Left cardiac atrium (tissue), 4 donors: ENCODE measurements at regions not wholly inside any gene's neighbourhood (a gene's known extent, or its start where the extent isn't known, plus 50 kb on each side); places are given as distances from the start of the nearest gene placed in this dataset.
"Not testable (repeated sequence)": the region's sequence is repeated elsewhere in the genome, so short reads cannot be mapped to it uniquely, and the experiment has no call there.

Source experiments
- ATAC-seq, 2 donors: fragments of 200-7000 bp; cut with Tn5 transposase; one replicate each; pipeline ENCODE4 v1.9.1; 2020; ENCODE audit warnings: mild to moderate bottlenecking in 2 of 2, moderate library complexity in 2 of 2
- DNase-seq: peaks from one replicate; pipeline ENCODE4 v3.0.0-alpha.2; 2020
- intact Hi-C, 2 donors: fragments of 100-400 bp; cut with DNase I; formaldehyde crosslinking; loops; one replicate each; pipeline versions ENCODE4 v1.14.1 to v1.15.1; 2022 to 2023
- donor health status: DM: no; HTN: yes; CAD: no.
- donor health status: DM: no; HTN: yes; CAD: no; lungs with severe emphysema.
- donor health status: DM: yes; HTN: yes; CAD: no.
- donor health status: Dilated cardiomyopathy.

DNA sequence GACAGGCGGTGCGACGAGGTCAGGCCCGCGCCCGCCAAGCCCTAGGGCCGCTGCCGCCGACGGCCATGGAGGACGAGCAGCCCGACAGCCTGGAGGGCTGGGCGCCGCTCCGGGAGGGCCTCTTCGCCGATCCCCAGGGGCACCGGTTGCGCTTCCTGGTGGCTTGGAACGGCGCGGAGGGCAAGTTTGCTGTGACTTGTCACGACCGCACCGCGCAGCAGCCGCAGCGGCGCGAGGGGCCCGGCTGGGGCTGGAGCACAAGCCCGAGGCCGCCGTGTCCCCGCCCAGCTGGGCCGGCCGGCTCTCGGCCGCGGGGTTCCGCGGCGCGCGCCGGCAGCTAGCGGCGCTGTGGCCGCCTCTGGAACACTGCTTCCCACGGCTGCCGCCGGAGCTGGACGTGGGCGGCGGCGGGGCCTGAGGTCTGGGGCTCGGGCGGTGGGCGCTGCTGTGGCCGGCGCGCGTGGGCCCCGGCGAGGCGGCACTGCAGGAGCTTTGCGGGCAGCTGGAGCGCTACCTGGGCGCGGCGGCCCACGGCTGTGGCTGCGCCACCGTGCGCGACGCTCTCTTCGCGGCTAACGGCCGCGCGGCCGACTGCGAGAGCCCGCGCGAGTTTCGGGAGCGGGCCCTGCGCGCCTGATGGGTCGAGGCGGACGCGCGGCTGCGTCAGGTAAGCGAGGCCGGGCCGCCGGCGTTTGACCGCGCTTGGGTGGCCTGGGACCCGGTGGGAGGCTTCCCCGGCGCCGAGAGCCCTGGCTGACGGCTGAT lies 122.0 kb upstream of the NIPA1 start:
- DNase-seq: peak; percentile 54
- ATAC-seq: peak; percentile 99 to 100

DNA sequence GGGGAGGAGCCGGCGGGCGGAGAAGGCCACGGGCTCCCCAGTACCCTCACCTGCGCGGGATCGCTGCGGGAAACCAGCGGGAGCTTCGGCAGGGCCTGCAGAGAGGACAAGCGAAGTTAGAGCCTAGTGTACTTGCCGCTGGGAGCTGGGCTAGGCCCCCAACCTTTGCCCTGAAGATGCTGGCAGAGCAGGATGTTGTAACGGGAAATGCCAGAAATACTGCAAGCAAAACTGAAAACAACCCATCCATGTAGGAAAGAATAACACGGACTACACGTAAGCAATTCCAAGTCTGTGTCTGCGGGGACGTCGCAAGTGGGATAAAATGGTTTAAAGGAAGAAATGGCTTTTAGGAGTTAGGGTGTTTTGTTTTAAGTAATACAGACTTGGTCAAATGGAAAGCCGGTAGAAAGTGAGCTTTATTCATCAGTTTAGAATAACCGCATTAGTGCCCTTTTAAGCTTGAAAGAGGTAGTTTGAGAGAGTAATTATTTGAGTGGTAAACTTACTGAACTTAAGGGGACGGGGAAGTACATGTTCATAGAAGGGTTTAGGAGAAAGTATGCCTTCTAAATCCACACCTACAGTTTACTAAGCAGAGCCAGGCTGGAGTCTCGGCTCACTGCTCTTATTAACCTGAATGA lies 121.3 kb upstream of the NIPA1 start:
- intact Hi-C loops, DNase-seq: not testable (repeated sequence)
- peak in 1 of 2 donors; percentile 24 for ATAC-seq

More for the DNA sequence above, 122.0 kb upstream of the NIPA1 start:
- intact Hi-C loops: not testable (repeated sequence)

DNA sequence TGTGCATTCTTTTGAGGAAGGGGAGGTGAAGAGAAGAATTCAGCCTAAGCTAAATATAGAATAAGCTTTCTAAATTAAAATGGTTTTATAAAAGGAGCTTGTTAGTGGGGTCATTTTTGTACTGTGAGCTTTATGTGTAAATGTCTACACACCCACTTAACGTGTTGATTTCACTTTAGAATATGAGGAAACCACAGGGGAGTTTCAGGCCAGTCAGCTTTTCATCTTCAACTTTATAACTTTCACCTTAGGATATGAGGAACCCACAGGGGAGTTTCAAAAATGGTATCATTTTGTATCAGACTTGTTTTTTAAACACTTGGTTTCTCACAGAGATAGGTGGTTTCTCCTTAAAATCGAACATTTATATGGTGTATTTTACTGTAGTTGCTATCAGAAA lies 120.7 kb upstream of the NIPA1 start:
- intact Hi-C loops, DNase-seq, ATAC-seq: not testable (repeated sequence)

DNA sequence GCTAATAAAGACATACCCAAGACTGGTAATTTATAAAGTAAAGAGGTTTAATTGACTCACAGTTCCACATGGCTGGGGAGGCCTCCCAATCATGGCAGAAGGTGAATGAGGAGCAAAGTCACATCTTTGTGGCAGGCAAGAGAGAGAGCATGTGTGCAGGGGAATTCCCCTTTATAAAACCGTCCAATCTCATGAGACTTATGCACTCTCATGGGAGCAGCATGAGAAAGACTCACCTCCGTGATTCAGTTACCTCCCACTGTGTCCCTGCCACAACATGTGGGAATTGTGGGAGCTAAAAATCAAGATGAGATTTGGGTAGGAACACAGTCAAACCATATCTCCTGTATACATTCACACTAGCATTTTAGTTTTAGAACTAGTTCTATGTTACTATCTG lies 101.7 kb upstream of the NIPA1 start:
- ATAC-seq, intact Hi-C loops: not testable (repeated sequence)

DNA sequence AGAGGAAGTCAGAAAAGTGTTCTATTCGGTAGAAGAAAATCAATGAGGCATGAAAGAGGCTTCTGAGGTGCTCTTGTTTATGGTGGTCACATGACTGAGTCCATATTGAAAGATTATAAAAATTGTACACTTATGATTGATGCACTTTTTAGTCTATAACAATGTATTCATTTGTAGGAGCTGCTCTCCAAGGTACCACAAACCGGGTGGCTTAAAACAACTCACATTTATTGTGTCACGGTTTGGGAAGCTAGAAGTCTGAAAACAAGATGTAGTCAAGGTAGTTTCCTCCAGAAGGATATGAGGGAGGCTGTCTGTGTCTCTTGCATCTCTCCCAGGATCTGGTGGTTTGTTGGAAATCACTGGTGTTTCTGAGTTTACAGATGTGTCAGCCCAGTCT lies 86.6 kb upstream of the NIPA1 start:
- ATAC-seq, intact Hi-C loops: not testable (repeated sequence)

More for the DNA sequence above, 101.7 kb upstream of the NIPA1 start:
- DNase-seq: not testable (repeated sequence)

DNA sequence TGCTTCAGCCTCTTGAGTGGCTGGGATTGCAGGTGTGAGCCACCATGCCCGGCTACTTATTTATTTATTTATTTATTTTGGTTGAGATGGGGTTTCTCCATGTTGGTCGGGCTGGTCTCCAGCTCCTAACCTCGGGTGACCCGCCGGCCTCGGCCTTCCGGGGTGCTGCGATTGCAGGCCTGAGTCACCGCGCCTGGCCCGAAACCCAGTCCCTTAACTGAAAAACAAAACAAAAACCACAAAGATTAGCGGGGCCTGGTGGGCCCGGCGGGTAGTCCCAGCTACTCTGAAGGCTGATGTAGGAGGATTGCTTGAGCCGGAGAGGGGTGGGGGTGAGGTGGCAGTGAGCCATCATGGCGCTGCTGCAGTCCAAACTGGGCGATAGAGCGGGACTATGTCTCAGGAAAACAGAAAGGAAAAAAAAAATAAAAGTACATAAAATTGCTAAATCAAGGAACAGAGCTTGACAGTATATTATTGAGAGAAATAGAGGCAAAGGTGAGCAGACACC lies 75.6 kb upstream of the NIPA1 start:
- DNase-seq, ATAC-seq, intact Hi-C loops: not testable (repeated sequence)

More for the DNA sequence above, 86.6 kb upstream of the NIPA1 start:
- not testable (repeated sequence) for DNase-seq

DNA sequence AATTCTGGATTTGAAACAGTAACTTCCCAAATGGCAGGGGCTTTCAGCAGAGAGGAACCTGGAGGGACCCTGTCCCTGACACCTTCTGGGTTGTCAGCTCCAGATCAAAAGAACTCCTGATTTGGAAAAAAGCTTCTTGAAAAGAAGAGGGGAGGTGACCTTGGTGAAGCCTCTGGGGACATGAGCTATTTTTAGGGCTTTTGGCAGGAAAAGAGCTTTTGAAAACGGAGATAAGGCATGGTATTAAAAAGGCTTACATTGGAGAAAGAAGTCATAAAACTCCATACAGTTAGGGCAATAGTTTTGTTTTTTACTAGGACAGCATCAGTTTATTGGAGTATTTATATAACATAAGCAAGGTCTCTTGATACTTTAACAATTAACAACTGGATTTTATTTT lies 72.5 kb upstream of the NIPA1 start:
- intact Hi-C loops, DNase-seq: not testable (repeated sequence)
- peak; percentile 22 to 55 for ATAC-seq

DNA sequence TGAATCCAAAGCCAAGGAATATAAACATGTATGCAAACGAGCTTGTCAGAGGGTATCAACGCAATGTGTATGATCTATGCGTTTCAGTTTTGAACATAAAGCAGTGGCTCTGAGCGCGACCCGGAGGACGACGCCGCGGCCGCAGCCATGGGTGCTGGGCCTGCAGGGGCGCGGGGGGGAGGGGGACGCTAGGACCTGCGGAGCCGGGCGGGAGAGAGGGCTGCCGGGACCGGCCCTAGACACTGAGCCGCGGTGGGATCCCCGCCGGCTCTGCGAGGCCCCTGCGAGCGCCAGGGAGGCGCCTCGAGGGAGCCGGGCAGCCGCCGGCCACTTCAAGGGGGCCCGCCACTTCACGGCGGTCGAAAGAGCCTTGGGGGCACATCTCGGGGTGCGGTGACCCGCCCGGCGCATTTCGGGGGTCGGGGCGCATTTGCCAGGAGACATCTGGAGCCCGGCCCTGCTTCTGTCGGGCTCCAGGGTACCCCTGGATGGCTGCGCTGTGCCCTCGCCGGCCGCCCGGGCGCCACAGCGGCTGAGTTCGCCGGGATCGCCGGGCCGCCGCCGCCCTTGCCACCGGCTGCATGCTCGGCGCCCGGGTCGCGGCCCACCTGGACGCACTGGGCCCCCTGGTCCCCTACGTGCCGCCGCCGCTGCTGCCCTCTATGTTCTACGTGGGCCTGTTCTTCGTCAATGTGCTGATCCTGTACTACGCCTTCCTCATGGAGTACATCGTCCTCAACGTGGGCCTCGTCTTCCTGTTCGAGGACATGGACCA lies 71.9 kb upstream of the NIPA1 start:
- intact Hi-C loops, DNase-seq: not testable (repeated sequence)
- ATAC-seq: peak; percentile 81 to 85

DNA sequence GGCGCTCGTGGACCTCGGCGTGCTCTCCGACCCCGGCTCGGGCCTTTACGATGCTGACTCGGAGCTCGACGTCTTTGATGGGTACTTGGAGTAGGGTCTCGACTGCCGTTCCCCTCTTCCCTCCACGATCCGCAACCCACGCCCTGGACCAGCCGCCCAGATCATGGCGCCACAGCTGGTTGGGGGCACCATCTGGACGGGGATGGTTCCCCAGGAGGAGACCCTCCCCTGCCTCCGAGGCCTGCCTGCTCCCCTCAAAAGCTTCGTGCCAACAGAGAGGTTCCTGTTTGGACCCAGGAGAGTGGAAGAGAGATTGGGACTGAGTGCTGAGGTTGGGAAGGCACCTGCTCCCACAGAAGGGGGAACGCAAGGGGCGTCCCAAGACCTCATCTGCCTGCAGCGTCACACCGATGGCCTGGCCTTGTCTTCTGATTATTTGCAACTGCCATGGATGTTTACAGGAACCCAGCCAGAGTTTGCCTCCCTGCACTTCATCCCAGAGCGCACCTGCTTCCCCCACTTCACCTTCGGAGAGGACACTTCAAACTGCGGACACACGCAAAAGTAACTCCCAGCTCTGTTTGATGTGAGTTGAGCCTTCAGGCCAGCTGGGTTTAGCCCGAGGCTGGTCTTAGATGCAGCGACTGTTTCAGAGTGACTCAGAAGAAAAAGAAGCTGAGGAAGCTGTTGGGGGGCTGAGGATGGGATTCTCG lies 71.2 kb upstream of the NIPA1 start:
- peak; percentile 39 to 50 for ATAC-seq
- not testable (repeated sequence) for DNase-seq

DNA sequence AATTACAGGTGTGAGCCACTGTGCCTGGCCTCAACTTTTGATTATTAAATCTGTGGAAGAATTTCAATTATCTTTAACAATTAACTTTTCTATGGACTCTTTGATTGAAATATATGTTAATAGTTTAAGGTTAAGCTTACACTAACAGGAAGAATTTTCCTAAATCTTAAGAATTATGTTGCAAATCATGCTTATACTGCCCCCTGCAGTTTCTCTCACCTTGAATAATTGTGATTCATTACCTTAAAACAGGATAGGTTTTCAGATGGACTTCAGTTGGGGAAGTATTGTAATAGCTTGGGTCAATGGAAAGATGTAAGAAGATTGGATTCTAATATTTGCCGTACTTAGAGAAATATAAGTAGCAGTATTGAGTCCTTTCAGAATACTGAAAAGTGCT lies 66.5 kb upstream of the NIPA1 start:
- intact Hi-C loops, ATAC-seq, DNase-seq: not testable (repeated sequence)

More for the DNA sequence above, 71.2 kb upstream of the NIPA1 start:
- intact Hi-C loops: not testable (repeated sequence)

DNA sequence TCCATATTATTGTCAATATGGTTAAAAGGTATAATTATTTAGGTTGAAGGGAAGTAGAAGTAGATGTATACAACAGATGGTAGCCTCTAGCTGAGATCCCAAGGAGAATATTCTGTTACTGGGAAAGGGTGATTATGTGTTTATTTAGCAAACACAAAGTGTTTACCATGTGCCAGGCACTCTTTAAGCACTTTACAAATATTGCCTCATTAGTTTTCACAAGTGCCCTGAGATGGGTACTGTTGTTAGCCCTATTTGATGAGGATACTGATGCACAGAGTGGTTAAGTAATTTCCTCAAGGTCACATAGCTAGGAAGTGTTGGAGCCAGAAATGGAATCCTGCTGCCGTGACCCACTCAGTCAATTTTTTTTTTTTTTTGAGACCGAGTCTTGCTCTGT lies 60.3 kb upstream of the NIPA1 start:
- intact Hi-C loops, DNase-seq, ATAC-seq: not testable (repeated sequence)

DNA sequence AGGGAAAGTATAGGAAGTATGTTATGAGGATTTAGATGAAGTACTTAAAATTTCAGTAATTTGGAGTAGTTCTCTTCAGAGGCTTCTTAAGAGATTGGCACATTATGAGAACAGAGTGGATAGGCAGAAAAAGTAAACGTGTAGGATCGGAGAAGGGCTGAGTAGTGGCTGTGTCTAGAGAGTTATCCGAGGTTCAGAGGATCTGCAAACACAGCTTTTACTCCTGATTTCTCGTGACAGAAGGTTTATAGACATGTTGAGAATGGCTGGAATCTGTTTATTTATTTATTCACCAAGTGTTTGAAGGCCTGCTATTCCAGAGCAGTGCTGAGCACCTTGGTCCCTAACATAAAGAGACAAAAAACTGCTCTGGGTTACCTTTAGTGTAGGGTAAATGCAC lies 51.4 kb upstream of the NIPA1 start:
- intact Hi-C loops, DNase-seq, ATAC-seq: not testable (repeated sequence)

DNA sequence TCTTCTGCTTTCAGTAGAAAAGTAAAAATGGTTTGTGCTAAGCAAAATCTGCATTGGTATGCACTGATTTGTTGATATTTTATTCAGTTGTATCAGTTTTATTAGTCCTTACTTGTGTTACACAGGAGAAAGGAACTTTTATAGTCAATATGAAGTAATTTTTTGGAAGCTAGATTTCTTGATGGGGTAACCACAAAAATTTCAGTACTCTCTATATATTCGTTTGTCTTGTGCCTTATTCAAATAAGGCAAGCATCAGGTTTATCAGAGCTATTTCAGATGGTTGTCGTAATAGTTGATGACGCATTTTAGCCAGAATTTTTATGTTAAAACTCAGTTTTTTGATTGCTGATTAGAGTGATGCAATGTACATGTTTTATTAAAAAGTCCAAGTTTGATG lies 50.7 kb upstream of the NIPA1 start:
- intact Hi-C loops: no loop called here
- DNase-seq: no peak
- ATAC-seq: no peak

DNA sequence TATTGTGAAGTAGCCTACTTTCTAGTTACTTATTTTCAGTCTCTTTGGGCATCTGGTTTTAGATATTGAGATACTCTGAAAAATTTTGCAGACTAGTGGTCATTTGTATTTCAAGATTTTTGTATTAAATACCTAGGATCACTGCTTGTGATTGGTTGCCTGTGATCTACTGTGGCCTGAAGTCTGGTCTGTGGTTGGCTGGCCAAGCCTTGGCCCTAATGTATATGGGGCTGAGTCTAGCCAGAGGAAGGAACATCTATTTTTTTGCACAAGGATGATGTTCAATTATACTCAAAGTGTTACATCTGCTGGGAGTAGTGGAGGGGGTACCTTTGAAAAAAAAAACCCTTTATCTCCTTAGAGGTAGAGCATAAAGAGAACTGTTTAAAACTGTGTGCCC lies 50.2 kb upstream of the NIPA1 start:
- ATAC-seq, intact Hi-C loops: not testable (repeated sequence)

More for the DNA sequence above, 50.2 kb upstream of the NIPA1 start:
- DNase-seq: not testable (repeated sequence)
